GM21576 (cell line): ENCODE measurements at regions not wholly inside any gene's neighbourhood (a gene's known extent, or its start where the extent isn't known, plus 50 kb on each side); places are given as distances from the start of the nearest gene placed in this dataset.
"Not testable (repeated sequence)": the region's sequence is repeated elsewhere in the genome, so short reads cannot be mapped to it uniquely, and the experiment has no call there.

Experiments
- ATAC-seq: cut with Tn5 transposase; IDR thresholded peaks from one replicate; pipeline ENCODE4 v1.9.1; 2021; ENCODE audit warnings: mild to moderate bottlenecking, moderate library complexity; ENCODE audit not compliant: unreplicated experiment

DNA sequence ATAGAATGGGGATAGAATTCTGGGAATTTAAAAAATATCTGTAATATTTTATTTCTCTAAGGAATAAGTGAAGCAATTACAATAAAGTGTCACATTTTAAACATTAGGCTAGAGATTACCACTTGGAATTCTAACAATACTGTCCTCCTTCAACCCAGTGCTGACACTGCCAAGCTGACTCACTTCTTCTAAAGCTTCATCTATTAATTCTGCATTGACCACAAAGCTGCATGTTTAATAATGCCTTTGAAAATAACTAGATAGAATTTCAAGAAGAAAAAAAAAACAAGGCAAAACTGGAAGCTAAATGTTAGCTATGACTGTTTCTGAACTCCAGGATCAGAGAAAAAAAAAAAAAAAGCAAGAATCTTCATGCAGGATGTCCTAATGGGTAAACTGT is 970.7 kb upstream of the FBXO33 start:
- ATAC-seq = no peak

DNA sequence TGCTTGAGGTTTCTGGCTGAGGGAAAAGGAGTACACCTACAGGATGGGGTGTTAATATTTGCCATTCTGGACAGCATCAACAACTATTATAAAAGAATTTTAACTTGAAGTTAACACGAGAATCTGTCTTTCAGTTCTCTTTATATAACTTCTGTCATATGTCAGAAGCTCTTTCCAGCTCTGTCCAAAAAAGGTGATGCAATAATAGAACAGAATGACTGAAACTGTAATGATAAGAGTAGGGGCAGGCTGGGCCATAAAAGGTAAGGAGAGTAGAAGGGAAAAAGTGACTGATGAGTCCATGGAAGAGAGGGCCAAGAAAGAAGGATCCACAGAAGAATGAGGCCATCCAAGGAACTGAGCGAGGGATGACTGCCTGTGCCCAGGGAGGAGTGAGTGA is 966.7 kb upstream of the FBXO33 start:
- ATAC-seq = no peak

GRCh38 chr14:40394634-40395340 is 962.6 kb upstream of the FBXO33 start:
- no peak for ATAC-seq

GRCh38 chr14:40393143-40393542 is 960.9 kb upstream of the FBXO33 start:
- ATAC-seq = no peak

DNA sequence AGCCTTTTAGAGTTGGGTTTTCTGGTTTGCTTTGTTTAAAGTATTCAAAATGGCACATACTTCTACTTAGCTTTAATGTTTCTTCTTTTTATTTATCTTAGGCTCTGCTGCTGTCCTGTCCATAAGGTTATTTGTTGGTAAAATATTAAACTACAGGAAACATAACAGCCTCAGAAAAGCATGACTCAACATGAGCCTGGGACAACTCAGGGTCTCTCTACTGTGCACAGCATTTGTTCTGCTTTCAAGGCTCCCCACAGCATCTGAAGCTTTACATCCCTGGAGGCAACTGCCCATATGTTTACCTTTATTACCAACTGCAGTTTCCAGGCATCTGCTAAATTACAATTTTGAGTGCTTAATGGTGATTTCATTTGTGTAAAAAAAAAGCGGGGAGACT is 954.2 kb upstream of the FBXO33 start:
- ATAC-seq = no peak

DNA sequence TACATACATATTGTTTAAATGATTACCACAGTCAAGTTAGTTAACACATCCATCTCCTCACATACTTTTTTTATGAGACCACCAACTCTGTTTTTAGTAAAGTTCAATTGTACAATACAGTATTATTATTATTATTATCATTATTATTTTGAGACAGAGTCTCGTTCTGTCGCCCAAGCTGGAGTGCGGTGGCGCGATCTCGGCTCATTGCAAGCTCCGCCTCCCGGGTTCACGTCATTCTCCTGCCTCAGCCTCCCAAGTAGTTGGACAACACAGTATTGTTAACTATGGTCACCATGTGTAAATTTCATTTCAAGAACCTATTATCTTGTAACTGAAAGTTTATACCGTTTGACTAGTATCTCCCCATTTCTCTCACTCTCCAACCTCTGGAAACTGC is 942.0 kb upstream of the FBXO33 start:
- no peak for ATAC-seq

DNA sequence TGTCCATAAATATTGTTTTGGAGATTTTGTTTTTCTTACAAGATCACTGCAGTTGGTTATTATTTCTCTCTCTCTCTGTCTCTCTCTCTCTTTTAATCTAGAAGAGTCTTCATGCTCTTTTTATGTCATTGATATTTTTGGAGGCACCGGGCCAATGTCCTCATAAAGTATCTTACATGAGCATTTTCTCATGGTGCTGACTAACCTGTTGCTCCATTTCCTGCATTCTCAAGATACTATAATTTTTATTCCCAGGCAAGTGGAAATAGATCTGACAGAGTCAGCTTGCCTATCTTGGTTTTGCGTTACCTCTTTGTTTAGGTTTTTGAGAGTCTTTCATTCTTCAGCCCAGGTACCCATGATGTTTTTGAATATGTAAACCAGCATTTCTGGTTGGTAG is 938.8 kb upstream of the FBXO33 start:
- no peak for ATAC-seq

GRCh38 chr14:40368314-40368713 is 936.1 kb upstream of the FBXO33 start:
- no peak for ATAC-seq

GRCh38 chr14:40367717-40368116 is 935.5 kb upstream of the FBXO33 start:
- no peak for ATAC-seq

DNA sequence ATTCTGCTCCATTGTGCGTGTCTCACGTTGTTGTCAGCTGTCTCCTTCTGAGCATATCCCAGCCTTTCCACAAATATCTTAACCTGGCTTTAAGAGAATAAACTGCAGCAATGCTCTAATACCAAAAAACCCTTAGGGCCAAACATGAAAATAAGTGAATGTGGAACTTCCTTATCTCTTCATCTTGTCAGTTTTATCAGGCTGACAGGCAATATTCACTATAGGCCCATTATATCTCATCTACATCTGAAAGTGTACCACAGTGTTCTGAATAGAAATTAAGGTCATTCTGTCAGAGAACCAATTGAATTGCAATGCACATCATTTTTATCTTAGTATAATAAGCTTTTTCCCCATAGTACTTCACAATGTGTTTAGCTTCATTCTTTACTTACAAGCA is 933.1 kb upstream of the FBXO33 start:
- ATAC-seq = no peak

GRCh38 chr14:40362856-40363255 is 930.6 kb upstream of the FBXO33 start:
- no peak for ATAC-seq

DNA sequence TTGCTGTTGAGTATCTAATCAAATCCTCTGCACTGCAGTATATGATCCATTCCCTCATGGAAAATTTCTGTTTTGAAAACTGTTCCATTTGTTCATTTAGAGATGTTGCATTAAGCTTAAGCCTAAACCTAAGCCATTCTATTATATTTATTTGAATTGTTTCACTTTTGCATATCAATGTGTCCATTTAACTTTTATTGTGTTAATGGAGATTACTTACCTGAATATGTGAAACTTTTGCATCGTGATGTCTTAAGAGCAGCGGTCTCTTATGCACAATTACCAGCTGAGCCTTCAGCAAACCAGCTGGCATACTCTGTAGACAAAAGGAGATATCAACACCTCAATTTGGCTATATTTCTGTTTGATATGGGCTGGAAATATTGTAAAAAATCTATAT is 922.5 kb upstream of the FBXO33 start:
- ATAC-seq = no peak

DNA sequence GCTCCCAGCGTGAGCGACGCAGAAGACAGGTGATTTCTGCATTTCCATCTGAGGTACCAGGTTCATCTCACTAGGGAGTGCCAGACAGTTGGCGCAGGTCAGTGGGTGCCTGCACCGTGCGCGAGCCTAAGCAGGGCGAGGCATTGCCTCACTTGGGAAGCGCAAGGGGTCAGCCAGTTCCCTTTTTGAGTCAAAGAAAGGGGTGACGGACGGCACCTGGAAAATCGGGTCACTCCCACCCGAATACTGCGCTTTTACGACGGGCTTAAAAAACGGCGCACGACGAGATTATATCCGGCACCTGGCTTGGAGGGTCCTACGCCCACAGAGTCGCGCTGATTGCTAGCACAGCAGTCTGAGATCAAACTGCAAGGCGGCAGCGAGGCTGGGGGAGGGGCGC is 915.9 kb upstream of the FBXO33 start:
- not testable (repeated sequence) for ATAC-seq

GRCh38 chr14:40347675-40348074 is 915.4 kb upstream of the FBXO33 start:
- ATAC-seq = no peak

DNA sequence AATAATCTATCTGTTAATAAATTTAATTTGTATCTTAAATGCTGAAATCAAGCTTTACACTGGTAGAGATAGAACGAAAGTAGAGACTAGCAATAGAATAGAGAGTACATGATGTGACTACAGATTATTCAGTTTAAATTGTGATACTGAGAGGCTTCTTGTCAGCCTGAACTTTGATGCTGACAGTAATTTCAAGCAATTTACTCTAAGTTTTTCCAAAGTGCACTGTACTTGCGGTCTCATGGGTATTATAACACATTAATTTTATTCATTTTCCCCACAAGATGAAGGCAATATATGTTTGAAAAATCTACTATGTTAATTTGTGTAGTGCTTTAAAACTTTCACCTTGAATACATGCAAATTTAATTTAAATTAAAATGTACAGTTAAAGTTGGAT is 914.0 kb upstream of the FBXO33 start:
- no peak for ATAC-seq

DNA sequence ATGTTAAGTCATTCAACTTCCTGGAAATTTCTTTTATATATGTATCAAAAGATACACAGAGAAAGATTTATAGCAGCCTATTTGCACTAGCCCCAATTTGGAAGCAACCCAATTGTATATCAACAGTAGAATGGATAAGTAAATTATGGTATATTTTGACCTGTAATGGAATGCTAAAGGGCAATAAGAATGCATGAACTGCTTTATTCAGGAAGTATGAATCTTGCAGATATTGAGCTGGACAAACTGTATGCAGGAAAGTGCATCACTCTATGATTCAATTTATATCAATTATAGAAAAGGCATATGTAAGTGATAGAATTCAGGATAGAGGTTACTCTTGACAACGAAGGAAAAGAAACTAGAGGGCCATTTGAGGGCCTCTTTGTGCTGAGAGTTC is 913.1 kb upstream of the FBXO33 start:
- ATAC-seq = no peak

DNA sequence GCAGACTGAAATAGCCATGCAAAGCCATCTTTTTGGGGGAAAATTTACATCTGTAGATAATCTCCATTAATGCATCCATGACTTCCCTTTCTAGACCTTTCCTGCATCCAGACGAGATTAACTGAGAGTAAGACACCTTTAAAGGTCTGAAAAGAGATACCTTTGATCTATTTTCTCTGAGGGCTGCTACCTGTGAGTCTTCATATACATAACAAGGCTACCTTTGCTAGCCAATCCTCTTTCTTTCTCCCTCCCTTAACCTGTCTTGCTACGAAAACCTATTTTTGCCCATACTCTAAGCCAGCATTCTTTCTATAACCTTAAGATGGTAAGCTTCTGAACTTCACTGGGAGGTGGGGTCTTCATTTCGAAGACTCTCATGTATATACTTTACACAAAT is 908.5 kb upstream of the FBXO33 start:
- ATAC-seq = no peak

DNA sequence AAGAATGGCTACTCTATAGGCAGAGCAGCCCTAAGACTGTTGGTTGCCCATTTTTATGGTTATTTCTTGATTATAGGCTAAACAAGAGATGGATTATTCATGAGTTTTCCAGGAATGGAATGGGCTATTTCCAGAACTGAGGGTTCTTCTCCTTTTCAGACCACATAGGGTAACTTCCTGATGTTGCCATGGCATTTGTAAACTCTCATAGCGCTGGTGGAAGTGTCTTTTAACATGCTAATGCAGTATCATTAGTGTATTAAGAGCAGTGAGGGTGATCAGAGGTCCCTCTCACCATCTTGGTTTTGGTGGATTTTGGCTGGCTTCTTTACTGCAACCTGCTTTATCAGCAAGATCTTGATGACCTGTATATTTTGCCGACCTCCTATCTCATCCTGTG is 904.6 kb upstream of the FBXO33 start:
- ATAC-seq = no peak

GRCh38 chr14:40326519-40326918 is 894.3 kb upstream of the FBXO33 start:
- ATAC-seq = not testable (repeated sequence)

DNA sequence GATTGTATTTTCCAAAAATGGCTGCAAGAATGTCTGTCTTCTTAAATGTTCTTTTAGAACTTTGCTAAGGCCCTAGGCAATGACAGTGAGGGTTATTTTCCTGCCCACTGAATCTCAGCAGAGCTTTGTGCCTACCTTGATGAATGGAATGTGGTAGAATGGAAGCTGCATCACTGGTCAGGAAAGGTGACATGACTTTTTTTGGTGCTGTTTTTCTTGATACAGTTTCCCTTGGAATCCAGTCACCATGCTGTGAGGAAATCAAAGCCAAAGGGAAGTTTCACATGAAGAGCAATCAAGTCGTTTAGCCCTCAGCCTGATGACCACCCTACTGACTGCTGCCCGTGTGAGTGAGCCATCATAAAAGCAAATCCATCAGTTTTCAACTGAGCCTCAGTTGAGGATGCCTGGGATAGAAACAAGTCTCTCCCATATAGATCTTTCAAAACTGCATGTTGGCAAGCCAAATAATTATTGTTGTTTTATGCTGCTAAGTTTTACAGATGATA is 886.0 kb upstream of the FBXO33 start:
- ATAC-seq = no peak

- ATAC-seq = no peak
Measured at GRCh38 chr14:40317690-40318089, 885.5 kb upstream of the FBXO33 start.

DNA sequence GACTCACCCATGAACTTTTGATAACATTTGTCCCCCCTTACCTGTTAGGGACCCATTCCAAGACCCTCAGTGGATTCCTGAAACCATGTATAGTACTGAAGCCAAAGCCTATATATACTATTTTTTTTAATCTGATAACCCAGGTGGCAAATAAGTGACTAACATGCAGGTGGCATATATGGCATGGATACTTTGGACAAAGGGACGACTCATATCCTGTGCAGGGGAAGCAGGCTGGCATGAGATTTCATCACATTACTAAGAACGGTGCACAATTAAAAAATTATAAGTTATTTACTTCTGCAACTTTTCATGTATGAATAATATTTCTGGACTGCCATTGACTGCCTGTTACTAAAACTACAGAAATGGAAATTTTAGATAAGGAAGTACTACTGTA is 880.1 kb upstream of the FBXO33 start:
- no peak for ATAC-seq

DNA sequence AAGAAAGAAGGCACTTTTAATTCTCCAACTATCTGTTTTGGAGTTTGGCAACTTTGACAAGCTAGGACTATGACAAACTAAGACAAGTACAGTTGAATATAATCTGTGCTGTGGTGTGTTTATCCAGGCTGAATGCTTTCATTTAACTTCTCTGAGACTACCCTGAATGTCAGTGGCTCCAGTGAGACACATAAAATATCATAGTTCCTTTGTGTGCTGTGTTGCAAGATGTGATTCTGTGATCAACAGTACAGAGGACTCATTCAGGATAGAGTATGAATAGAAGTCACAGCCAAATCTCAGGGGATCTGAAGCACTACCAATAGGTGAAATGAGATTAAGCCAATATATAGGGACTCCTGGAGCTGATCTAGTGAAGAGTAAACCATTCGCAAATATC is 876.9 kb upstream of the FBXO33 start:
- no peak for ATAC-seq
